ENCODE measurements at regions not wholly inside any gene's neighbourhood (a gene's known extent, or its start where the extent isn't known, plus 50 kb on each side); places are given as distances from the start of the nearest gene placed in this dataset.

DNA sequence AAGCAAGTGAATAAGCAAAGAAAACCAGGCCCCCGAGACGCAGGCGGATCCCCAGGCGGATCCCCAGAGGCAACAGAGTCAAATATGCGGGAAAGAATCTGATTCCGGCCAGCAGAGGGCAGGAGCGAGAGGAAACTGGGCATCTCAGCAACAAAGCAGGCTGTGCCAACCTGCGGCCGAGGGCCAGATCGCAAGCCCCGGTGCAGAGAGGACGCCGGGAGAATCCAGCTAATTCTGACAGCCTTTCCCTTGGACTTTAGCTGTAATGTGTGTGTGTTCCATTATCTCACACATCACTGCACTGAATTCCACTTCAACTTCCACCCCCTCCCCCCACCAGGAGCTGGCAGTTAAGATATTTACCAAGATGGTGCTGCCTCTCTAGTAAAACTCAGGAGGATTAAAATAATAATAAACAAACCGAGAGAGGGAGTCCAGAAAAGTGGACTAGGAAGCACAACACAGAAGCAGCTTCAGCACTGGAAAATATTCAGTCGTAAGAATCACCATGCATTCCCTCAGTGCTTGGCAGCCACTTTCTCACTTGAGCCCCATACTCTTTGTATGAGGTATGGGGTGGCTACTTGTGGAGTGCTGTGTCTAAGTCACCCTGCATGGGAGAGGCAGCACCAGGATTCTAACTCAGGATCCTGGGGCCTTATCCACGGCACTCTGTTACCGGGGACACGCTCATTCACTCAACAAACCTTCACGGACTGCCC lies 66.2 kb upstream of the SNX9 start:
- DNase-seq: peak; percentile 77 to 81

DNA sequence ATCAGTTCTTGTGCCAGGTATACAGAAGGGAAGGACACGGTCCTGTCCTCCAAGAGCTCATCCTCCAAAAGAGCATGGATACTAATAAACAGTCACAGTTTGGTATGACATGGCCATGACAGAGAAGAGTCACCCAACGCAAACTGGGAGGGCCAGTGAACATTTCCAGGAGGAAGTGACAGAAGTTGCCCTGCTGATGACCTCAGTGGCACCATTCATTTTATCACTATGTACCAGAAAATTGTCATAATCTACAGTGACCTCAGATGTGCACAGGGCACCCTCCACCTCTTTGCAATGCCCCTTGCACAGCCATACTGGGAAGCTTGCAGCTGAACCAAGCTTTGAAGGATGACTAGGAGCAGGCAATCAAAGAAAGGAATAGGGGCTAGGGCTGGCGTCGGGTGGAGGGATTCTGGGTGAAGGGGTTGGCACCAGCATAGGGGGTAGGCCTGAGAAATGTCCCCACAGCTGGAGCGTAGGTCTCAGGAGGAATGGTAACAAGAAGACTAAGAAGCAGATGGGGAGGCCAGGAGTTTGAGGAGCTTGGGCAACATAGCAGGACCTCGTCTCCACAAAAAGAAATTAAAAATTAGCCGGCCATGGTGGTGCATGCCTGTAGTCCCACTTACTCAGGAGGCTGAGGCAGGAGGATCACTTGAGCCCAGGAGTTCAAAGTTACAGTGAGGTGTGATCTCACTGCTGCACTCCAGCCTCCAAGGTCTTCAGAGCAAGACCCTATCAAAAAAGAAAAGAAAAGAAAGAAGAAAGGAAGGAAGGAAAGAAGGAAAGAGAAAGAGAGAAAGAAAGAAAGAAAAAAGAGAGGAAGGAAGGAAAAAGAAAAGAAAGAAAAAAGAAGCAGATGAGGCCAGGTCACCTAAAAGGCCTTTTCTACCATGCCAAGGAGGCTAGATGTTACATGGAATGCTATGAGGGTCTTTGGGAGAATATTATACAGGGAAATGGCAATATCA lies 65.3 kb upstream of the SNX9 start:
- no peak for DNase-seq

- DNase-seq: no peak
These were observed 64.5 kb upstream of the SNX9 start for GRCh38 chr6:157758516-157759023.

- DNase-seq: no peak
These were observed 64.0 kb upstream of the SNX9 start for GRCh38 chr6:157759028-157759427.

- no peak for DNase-seq
These were observed 62.9 kb upstream of the SNX9 start for GRCh38 chr6:157760137-157760536.

- DNase-seq: peak; percentile 44 to 53
These were observed 62.3 kb upstream of the SNX9 start for GRCh38 chr6:157760589-157761330.

DNA sequence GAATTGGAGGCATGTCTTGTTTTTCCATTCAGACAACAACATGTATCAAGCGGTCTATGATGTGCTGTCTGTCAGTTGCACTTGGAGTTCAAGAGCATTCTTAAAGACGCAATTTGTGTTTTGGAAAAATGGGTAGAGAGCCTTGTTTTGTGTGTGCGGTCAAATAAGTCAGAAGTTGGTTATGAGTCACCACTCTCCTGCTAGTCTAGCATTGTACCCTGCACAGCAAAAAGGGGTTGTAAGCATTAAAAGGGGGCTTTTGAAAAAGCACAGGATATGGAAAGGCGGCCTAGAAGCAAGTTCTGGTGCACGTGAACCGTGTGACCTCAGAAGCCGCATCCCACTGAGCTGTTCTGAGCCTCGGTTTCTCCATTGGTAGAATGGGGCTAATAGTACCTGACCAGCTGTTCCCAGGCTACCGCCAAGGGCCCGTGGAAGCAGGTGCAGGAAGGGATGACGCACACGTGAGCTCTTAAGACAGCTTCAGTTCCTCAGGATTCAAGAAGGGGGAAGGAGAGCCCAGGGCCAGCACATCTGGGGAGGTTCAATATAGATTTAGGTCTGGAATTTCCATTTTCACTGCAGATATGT lies 61.6 kb upstream of the SNX9 start:
- no peak for DNase-seq

GRCh38 chr6:157761926-157762325 lies 61.1 kb upstream of the SNX9 start:
- DNase-seq: no peak

- DNase-seq: no peak
These were observed 60.4 kb upstream of the SNX9 start for GRCh38 chr6:157762636-157763035.

DNA sequence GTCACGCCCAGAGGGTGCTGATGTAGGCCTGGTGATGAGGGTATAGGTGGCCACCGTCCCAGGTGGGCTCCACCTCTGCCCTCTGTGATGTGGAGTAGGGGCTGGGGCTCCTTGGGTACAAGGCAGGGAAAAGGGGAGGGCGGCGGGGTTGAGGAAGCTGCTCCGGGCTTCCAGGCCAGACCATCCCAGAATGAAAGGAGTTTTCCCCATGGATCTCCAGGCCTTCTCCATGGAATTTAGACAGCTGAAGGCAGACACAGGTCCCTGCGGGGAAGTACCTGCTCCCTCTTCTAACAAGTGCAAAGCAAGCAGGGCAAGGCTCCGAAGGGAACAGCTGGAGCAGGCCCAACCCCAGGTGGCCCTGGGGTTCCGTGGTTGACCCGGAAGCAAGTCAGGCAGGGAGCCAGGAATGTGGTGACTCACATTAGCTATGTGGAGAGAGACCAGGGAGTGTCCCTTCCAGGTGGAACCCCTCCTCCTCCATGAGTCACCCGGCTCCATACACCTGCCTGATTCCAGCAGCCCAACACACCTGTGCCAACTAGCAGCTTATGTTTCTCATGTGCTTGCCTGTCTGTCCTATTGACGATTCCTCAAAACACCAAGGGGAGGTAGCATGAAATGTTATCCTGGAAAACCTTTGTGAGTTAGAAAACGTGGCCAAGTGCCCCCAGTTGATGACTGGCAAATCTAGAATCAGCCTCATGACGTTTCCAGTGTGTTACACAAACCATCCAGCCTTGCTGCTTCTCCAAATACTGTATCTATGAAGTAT lies 59.7 kb upstream of the SNX9 start:
- DNase-seq: no peak

GRCh38 chr6:157763904-157764177 lies 59.2 kb upstream of the SNX9 start:
- no peak for DNase-seq

DNA sequence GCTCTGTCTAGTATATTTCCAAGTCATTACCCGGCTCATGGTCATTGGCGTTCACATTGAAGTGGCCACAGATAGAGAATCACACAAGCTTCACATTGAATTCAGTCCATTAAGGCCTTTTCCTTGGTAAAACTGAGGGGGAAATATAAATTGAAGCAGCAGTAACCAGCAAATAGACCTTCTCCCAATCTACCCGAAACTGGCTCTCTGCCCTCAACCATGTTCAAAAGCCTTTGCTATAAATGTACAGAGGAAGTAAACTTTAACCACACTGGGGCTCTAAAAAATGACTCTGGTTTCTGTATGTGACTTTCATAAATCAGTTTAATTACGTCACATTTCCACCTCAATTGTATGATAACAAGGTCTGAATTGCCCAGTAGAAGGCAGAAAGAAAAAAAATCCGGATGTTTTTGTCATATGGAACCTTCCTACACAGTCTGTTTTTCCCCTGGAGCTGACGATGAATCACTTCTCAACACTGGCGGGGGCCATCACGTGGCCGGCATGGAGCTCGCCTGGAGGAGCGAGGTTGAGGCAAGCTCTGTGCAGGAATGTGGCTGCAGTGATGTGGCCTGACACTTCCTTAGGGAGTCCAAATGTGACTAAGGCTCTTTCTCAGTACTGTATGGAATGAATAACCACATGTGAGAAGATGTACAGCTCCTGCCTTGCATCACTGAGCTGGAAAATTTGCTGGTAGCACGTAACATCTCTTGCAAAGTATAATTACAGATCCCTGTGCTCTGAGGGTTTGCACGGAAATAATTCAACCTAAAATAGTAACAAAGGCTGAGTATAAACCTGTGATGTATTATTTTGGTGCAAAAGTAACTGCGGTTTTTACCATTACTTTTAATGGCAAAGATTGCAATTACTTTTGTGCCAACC lies 58.6 kb upstream of the SNX9 start:
- DNase-seq: peak; percentile 82 to 87

DNA sequence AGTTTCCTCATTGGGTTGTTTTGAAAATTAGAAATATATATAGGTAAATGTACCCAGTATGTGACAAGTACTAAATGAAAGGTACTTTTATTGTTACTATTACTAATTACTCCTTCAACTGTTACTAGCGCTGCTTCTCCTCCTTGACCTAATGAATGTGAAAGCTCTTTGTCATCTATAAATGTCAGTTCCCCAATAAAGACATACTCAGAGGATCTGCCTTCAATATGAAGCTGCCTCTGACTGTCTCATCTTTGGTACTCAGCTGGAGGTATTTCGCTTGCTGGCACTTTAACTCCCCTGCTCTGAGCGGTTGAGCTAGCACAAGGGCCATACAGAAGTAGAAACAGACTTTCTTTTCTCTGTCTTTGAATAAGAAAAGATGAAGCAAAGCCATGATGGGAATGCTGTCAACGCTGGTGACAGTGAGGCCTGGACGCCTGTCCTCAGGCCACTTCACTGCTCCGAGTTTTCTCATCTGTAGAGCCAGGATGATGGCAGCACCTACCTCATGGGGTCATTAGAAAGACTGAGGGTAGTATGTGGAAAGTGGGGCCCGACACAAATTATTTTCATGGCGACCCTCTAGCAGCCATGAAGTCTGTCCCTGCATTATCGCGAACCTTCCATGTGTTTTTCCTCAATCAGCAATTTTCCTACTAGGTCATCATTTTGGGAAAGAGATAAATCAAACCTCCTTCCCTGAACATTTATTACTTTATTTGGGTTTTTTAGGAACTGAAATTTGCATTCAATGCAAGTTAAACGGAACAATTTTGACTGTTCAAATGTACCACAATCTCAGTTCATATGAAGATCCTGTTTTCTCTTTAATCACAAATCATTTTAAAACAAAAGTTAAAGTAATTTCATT lies 55.9 kb upstream of the SNX9 start:
- DNase-seq: no peak

GRCh38 chr6:157767775-157768156 lies 55.3 kb upstream of the SNX9 start:
- no peak for DNase-seq

GRCh38 chr6:157768304-157768703 lies 54.7 kb upstream of the SNX9 start:
- no peak for DNase-seq

GRCh38 chr6:157768863-157769551 lies 54.0 kb upstream of the SNX9 start:
- no peak for DNase-seq

GRCh38 chr6:157769776-157770426 lies 53.1 kb upstream of the SNX9 start:
- no peak for DNase-seq

DNA sequence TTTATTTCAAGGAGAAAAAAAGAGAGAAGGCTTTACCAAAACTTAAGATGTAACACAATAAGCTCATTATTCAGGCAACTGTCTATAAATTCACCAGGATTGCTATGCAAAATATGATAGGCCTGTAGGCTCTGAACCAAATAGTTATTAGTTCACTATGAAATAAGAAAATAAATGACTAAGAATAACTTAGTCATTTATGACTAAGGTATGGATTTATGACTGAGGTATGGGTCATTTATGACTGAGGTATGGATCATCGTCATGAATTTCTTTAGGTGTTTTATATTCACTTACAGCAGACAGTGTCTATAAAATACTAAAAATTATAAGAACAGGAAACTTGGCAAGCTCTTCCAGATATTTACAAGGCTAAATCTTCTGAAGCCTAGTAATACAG lies 52.1 kb upstream of the SNX9 start:
- no peak for DNase-seq

GRCh38 chr6:157772820-157773219 lies 50.2 kb upstream of the SNX9 start:
- DNase-seq: no peak
